ENCODE measurements at regions not wholly inside any gene's neighbourhood (a gene's known extent, or its start where the extent isn't known, plus 50 kb on each side); places are given as distances from the start of the nearest gene placed in this dataset.

- DNase-seq (ENCODE audit: low read depth), result no peak
Observed at GRCh38 chr7:12456506-12456905, 52.8 kb upstream of the VWDE start.

GRCh38 chr7:12458520-12459131, 55.0 kb upstream of the VWDE start:
- peak; percentile 70 for DNase-seq (ENCODE audit: low read depth)

- no peak for DNase-seq (ENCODE audit: low read depth)
Observed at GRCh38 chr7:12467837-12468236, 64.2 kb upstream of the VWDE start.

GRCh38 chr7:12469568-12469967, 65.9 kb upstream of the VWDE start:
- no peak for DNase-seq (ENCODE audit: low read depth)

GRCh38 chr7:12470930-12471329, 67.3 kb upstream of the VWDE start:
- DNase-seq (ENCODE audit: low read depth), result no peak

- DNase-seq (ENCODE audit: low read depth), result no peak
Observed at GRCh38 chr7:12474035-12474434, 70.4 kb upstream of the VWDE start.

- DNase-seq (ENCODE audit: low read depth), result peak; percentile 88
Observed at GRCh38 chr7:12475362-12476063, 71.8 kb upstream of the VWDE start.

GRCh38 chr7:12477620-12478019, 74.0 kb upstream of the VWDE start:
- no peak for DNase-seq (ENCODE audit: low read depth)

- no peak for DNase-seq (ENCODE audit: low read depth)
Observed at GRCh38 chr7:12481722-12482121, 78.1 kb upstream of the VWDE start.

- no peak for DNase-seq (ENCODE audit: low read depth)
Observed at GRCh38 chr7:12485845-12486244, 82.2 kb upstream of the VWDE start.

GRCh38 chr7:12488341-12488740, 82.2 kb upstream of the SCIN start:
- DNase-seq (ENCODE audit: low read depth), result no peak

GRCh38 chr7:12490107-12490688, 80.3 kb upstream of the SCIN start:
- DNase-seq (ENCODE audit: low read depth), result no peak

- no peak for DNase-seq (ENCODE audit: low read depth)
Observed at GRCh38 chr7:12490940-12491339, 79.6 kb upstream of the SCIN start.

GRCh38 chr7:12491526-12491925, 79.0 kb upstream of the SCIN start:
- no peak for DNase-seq (ENCODE audit: low read depth)

- DNase-seq (ENCODE audit: low read depth), result no peak
Observed at GRCh38 chr7:12493407-12493806, 77.1 kb upstream of the SCIN start.

- DNase-seq (ENCODE audit: low read depth), result no peak
Observed at GRCh38 chr7:12493863-12494686, 76.4 kb upstream of the SCIN start.

GRCh38 chr7:12494687-12495024, 75.9 kb upstream of the SCIN start:
- no peak for DNase-seq (ENCODE audit: low read depth)

- DNase-seq (ENCODE audit: low read depth), result peak; percentile 78
Observed at GRCh38 chr7:12496901-12497674, 73.4 kb upstream of the SCIN start.

GRCh38 chr7:12504149-12504548, 66.4 kb upstream of the SCIN start:
- no peak for DNase-seq (ENCODE audit: low read depth)

GRCh38 chr7:12508005-12508404, 62.5 kb upstream of the SCIN start:
- DNase-seq (ENCODE audit: low read depth), result no peak

- no peak for DNase-seq (ENCODE audit: low read depth)
Observed at GRCh38 chr7:12508554-12508953, 62.0 kb upstream of the SCIN start.

GRCh38 chr7:12517451-12517850, 53.1 kb upstream of the SCIN start:
- DNase-seq (ENCODE audit: low read depth), result no peak
